ENCODE measurements at regions not wholly inside any gene's neighbourhood (a gene's known extent, or its start where the extent isn't known, plus 50 kb on each side); places are given as distances from the start of the nearest gene placed in this dataset.

GRCh38 chr6:134478764-134479399, 161.0 kb upstream of the SGK1 start:
- TF ChIP-seq CTCF (IDR thresholded peaks at IDR 0.05) (no peak), POLR2A (IDR thresholded peaks at IDR 0.05) (no peak)

All from heart left ventricle (tissue), 13 donors.